SK-N-SH treated with all-trans-retinoic acid at 6 μM for 48 hours (cell line): ENCODE measurements at regions not wholly inside any gene's neighbourhood (a gene's known extent, or its start where the extent isn't known, plus 50 kb on each side); places are given as distances from the start of the nearest gene placed in this dataset.

Source experiments
- ATAC-seq: fragments of 200-7000 bp; cut with Tn5 transposase; 3 replicates; pipeline ENCODE4 v1.9.1; 2020; ENCODE audit warnings: mild to moderate bottlenecking, moderate library complexity
- ARNTL ChIP-seq: fragments of 450-650 bp; formaldehyde crosslinking; IDR thresholded peaks from 2 replicates; pipeline ENCODE4 v1.5.0; 2020; ENCODE audit warnings: low read depth, mild to moderate bottlenecking, moderate library complexity, borderline replicate concordance
- BACH2 ChIP-seq: fragments of 250-450 bp; sonication (Bioruptor Pico); IDR thresholded peaks from 2 replicates; pipeline ENCODE4 v1.9.0; 2021; ENCODE audit warnings: mild to moderate bottlenecking, borderline replicate concordance
- CSDC2 ChIP-seq: fragments of 250-450 bp; sonication (Bioruptor Pico); IDR thresholded peaks from 2 replicates; pipeline ENCODE4 v1.5.0; 2020; ENCODE audit warnings: mild to moderate bottlenecking, moderate library complexity
- CSRNP3 ChIP-seq: fragments of 250-450 bp; sonication (Bioruptor Pico); IDR thresholded peaks from 2 replicates; pipeline ENCODE4 v1.5.1; 2021; ENCODE audit warnings: mild to moderate bottlenecking, moderate library complexity
- ESRRG ChIP-seq: fragments of 250-450 bp; sonication (Bioruptor Pico); IDR thresholded peaks from 2 replicates; pipeline ENCODE4 v1.6.1; 2021; ENCODE audit warnings: mild to moderate bottlenecking
- GLIS3 ChIP-seq: fragments of 250-450 bp; sonication (Bioruptor Pico); IDR thresholded peaks from 2 replicates; pipeline ENCODE4 v1.5.0; 2020; ENCODE audit warnings: mild to moderate bottlenecking, moderate library complexity
- ISL1 ChIP-seq: fragments of 250-450 bp; sonication (Bioruptor Pico); IDR thresholded peaks from 2 replicates; pipeline ENCODE4 v2.1.2; 2022; ENCODE audit warnings: mild to moderate bottlenecking, moderate library complexity
- OSR1 ChIP-seq: fragments of 250-450 bp; sonication (Bioruptor Pico); IDR thresholded peaks from 2 replicates; pipeline ENCODE4 v1.8.0; 2022; ENCODE audit warnings: moderate library complexity, mild to moderate bottlenecking, inconsistent platforms
- PATZ1 ChIP-seq: fragments of 250-450 bp; sonication (Bioruptor Pico); IDR thresholded peaks from 2 replicates; pipeline ENCODE4 v1.8.0; 2020; ENCODE audit warnings: mild to moderate bottlenecking, moderate library complexity, borderline replicate concordance
- POU6F1 ChIP-seq: fragments of 250-450 bp; sonication (Bioruptor Pico); IDR thresholded peaks from 2 replicates; pipeline ENCODE4 v1.8.0; 2021; ENCODE audit warnings: low read depth, mild to moderate bottlenecking, moderate library complexity, borderline replicate concordance
- PPARA ChIP-seq: fragments of 250-450 bp; sonication (Bioruptor Pico); IDR thresholded peaks from 2 replicates; pipeline ENCODE4 v1.5.0; 2020; ENCODE audit warnings: mild to moderate bottlenecking, borderline replicate concordance
- TCF4 ChIP-seq: fragments of 250-450 bp; sonication (Bioruptor Pico); IDR thresholded peaks from 2 replicates; pipeline ENCODE4 v1.8.0; 2021; ENCODE audit warnings: mild to moderate bottlenecking, moderate library complexity, borderline replicate concordance
- TOX ChIP-seq: fragments of 250-450 bp; sonication (Bioruptor Pico); IDR thresholded peaks from 2 replicates; pipeline ENCODE4 v1.8.0; 2021; ENCODE audit warnings: mild to moderate bottlenecking, moderate library complexity, borderline replicate concordance
- TSHZ2 ChIP-seq: fragments of 250-450 bp; sonication (Bioruptor Pico); IDR thresholded peaks from 2 replicates; pipeline ENCODE4 v1.5.0; 2020; ENCODE audit warnings: mild to moderate bottlenecking, moderate library complexity
- ZC3H10 ChIP-seq: fragments of 250-450 bp; sonication (Bioruptor Pico); IDR thresholded peaks from 2 replicates; pipeline ENCODE4 v1.5.1; 2021; ENCODE audit warnings: mild to moderate bottlenecking, moderate library complexity
- ZNF70 ChIP-seq: fragments of 450-650 bp; formaldehyde crosslinking; IDR thresholded peaks from 2 replicates; pipeline ENCODE4 v1.5.0; 2020; ENCODE audit warnings: mild to moderate bottlenecking, moderate library complexity
- ZNF8 ChIP-seq: fragments of 450-650 bp; formaldehyde crosslinking; IDR thresholded peaks from 2 replicates; pipeline ENCODE4 v1.5.0; 2020; ENCODE audit warnings: mild to moderate bottlenecking, moderate library complexity

GRCh38 chr12:25052196-25052913 is 103.5 kb upstream of the BCAT1 start:
- no peak for ATAC-seq
- TF ChIP-seq POU6F1 (CRISPR knock-in tag) (no peak), PPARA (CRISPR knock-in tag) (no peak)

GRCh38 chr12:25051656-25052195 is 102.8 kb upstream of the BCAT1 start:
- no peak for ATAC-seq
- TF ChIP-seq ARNTL (CRISPR knock-in tag) (no peak), BACH2 (CRISPR knock-in tag) (no peak)
- TF ChIP-seq, all 23 proteins: peak for 0

- no peak for ATAC-seq
- TF ChIP-seq ZNF8 (CRISPR knock-in tag) (no peak), TCF4 (CRISPR knock-in tag) (no peak), ZC3H10 (no peak)
- TF ChIP-seq, all 23 proteins: peak for 0
Observed at GRCh38 chr12:25051171-25051570, 102.3 kb upstream of the BCAT1 start.

GRCh38 chr12:25045869-25046268 is 97.0 kb upstream of the BCAT1 start:
- TF ChIP-seq ZNF70 (CRISPR knock-in tag) = no peak
- no peak for TF ChIP-seq POU6F1 (CRISPR knock-in tag)
- no peak for TF ChIP-seq PATZ1 (CRISPR knock-in tag)
- TF ChIP-seq ISL1 (CRISPR knock-in tag) = no peak
- TF ChIP-seq GLIS3 (CRISPR knock-in tag) = no peak
- no peak for TF ChIP-seq TOX
- TF ChIP-seq TSHZ2 (CRISPR knock-in tag) = no peak
- no peak for TF ChIP-seq CSDC2 (CRISPR knock-in tag)
- no peak for TF ChIP-seq ARNTL (CRISPR knock-in tag)
- TF ChIP-seq OSR1 = no peak
- no peak for ATAC-seq

GRCh38 chr12:25041006-25041741 is 92.3 kb upstream of the BCAT1 start:
- ATAC-seq = no peak

More at GRCh38 chr12:25041006-25041741, 92.3 kb upstream of the BCAT1 start:
- no peak for TF ChIP-seq POU6F1 (CRISPR knock-in tag)
- no peak for TF ChIP-seq TSHZ2 (CRISPR knock-in tag)
- TF ChIP-seq CSRNP3 (CRISPR knock-in tag) = no peak
- no peak for TF ChIP-seq ESRRG (CRISPR knock-in tag)
- no peak for TF ChIP-seq ISL1 (CRISPR knock-in tag)
